Kidney epithelial cell (primary cell): ENCODE measurements at regions not wholly inside any gene's neighbourhood (a gene's known extent, or its start where the extent isn't known, plus 50 kb on each side); places are given as distances from the start of the nearest gene placed in this dataset.

Source experiments
- DNase-seq: peaks from one replicate; pipeline ENCODE4 v3.0.0-alpha.2; 2010; ENCODE audit warnings: low read depth
- H3K27me3 ChIP-seq: 2 replicates; pipeline ENCODE4 v1.6.0; 2011; ENCODE audit warnings: low read length; ENCODE audit not compliant: control insufficient read depth, insufficient read depth
- H3K36me3 ChIP-seq: 2 replicates; pipeline ENCODE4 v1.5.1; 2011; ENCODE audit warnings: low read length; ENCODE audit not compliant: control insufficient read depth, insufficient read depth
- H3K4me3 ChIP-seq: 2 replicates; pipeline ENCODE4 v1.5.1; 2011; ENCODE audit warnings: low read depth, mild to moderate bottlenecking, control low read depth, low read length
- TF ChIP-seq, protein P1 (sequence below): IDR thresholded peaks from 2 replicates; pipeline ENCODE4 v1.5.1; 2011; ENCODE audit warnings: mild to moderate bottlenecking, moderate library complexity, low read length, control low read depth, inconsistent platforms; ENCODE audit not compliant: insufficient read depth, poor library complexity, severe bottlenecking

DNA sequence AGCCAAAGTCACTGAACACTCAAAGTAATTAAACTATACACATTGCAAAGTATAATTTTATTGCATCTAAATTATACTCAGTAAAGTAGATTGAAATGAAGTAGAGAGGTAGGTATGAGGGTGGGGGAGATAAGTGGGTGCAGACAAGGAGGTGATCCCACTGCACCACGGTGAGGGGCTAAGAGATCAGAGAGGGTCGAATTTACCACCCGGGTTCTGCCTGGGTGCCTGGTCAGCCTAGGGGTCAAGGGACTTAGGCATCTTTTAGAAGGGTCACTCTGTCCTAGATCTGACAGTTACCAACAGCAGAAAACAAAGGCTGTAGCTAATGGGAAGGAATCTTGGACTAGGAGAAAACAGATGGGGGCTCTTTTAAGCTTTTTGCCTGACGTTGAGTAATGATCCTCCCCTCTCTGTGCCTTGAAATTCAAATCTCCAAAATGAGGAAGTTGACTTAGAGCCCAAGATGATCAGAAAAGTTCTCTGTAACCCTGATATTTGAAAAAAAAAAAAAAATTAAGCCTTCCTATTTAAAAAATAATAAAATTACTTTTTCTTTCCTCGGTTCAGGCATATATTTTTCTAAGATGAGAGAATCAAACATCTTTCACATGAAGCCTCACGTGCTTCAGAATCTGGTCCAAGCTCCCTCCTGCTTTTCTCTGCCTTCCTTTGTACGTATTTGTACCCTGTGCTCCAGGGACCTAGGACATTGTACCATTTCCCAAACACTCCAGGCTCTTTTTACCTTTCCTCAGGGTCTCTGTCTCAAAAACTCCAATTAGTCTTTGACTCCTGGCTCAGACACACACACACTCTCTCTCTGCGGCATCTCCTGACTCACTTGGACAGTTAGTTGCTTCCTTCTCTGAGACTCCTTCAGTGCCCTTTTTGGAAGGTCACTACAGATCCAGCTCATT, 353.9 kb downstream of the CYRIA start:
- no peak for DNase-seq
- no peaks in the 10 kb centered on the region for H3K27me3 ChIP-seq
- no peaks in the 10 kb centered on the region for H3K36me3 ChIP-seq
- no peak overlapping the region for H3K4me3 ChIP-seq
- TF ChIP-seq, protein P1, sequence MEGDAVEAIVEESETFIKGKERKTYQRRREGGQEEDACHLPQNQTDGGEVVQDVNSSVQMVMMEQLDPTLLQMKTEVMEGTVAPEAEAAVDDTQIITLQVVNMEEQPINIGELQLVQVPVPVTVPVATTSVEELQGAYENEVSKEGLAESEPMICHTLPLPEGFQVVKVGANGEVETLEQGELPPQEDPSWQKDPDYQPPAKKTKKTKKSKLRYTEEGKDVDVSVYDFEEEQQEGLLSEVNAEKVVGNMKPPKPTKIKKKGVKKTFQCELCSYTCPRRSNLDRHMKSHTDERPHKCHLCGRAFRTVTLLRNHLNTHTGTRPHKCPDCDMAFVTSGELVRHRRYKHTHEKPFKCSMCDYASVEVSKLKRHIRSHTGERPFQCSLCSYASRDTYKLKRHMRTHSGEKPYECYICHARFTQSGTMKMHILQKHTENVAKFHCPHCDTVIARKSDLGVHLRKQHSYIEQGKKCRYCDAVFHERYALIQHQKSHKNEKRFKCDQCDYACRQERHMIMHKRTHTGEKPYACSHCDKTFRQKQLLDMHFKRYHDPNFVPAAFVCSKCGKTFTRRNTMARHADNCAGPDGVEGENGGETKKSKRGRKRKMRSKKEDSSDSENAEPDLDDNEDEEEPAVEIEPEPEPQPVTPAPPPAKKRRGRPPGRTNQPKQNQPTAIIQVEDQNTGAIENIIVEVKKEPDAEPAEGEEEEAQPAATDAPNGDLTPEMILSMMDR: no peak

DNA sequence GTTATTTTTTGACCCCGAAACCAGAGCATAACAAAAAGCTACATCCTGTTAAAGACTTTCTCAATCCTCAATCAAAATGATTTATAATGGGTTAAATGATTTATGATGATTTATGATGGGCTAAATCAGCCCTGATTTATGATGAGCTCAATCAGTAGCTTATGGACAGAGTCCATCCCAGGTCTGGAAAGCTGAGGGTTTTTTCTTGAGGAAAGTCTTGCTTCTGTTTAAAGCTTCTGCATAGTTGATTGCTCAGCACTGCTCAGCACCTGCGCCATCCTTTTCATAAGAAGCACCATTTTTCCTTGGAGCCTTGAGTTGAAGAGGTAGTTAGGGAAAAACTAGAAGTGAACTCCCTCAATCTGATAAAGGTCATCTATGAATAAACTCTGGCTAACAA, 356.8 kb downstream of the CYRIA start:
- no peak for DNase-seq
- TF ChIP-seq, protein P1: no peak
- H3K4me3 ChIP-seq: no peak overlapping the region
- H3K27me3 ChIP-seq: no peaks in the 10 kb centered on the region
- no peaks in the 10 kb centered on the region for H3K36me3 ChIP-seq

DNA sequence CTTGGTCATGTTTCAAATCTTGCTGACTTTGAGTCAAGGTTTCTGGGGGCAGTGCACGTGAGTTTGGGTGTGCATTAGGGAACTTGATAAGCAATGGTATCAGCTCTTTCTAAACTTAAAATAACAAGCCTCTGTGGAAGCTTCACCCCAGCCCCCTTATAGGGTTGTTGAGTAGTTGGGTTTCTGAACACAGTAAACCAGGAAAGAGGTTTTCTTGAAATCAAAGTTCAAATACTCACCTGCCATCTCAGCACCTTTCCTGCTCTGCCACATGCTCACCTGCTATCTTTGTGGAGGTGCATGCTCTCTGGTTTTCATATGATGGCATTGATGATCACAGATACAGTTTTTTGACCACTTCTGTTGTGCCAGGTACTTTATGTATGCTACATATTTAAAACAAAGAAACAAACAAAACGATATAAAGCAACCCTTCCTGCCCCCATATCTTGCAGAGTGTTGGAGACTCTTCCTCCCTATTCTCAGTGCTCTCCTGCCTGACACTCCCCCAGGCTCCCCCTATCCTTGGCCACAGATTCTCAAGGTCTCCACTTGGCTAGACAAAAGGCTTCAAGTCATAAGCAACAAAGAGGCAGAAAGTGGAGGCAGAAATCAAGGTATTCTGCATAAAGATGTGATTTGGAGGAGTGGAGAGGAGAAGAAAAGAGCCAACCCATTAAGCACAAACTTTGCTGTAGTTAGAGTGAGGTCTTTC, 360.6 kb downstream of the CYRIA start:
- TF ChIP-seq, protein P1: no peak
- H3K27me3 ChIP-seq: no peaks in the 10 kb centered on the region

DNA sequence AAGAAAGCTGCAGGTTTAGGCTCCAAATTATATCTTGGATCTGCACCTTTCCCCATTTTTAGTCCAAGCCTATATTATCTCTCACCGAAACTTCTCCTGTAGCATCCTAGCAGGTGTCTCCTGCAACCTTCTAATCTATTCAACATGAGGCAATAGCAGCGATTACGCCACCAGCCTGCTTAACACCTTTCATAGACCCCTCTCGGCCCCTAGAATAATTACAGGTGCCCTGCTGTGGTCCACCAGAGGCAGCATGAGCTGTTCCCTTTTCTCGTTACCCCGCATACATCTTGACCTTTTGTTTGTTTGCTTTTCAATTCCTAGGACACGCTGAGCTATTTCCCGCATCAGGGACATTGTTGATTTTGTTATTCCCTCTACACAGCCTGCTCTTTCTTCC, 361.9 kb downstream of the CYRIA start:
- DNase-seq: no peak
- no peaks in the 10 kb centered on the region for H3K36me3 ChIP-seq
- no peaks in the 10 kb centered on the region for H3K27me3 ChIP-seq
- TF ChIP-seq, protein P1: no peak
- H3K4me3 ChIP-seq: no peak overlapping the region

More for the DNA sequence above, 360.6 kb downstream of the CYRIA start:
- no peak for DNase-seq
- no peaks in the 10 kb centered on the region for H3K36me3 ChIP-seq
- H3K4me3 ChIP-seq: no peak overlapping the region

DNA sequence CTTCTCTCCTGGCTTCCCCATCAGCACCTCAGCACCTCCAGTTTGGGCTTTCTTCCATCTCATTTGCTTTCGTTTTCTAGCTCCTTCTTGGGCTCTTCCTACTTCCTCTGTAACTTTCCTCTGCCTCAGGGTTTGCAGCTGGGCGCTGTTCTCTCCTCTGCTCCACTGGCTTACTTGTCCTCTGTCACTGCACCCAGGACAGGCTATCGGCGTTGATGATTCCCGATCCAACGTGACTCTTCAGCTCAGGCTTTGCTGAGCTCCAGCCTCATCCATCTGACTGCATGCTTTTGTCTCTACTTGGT, 362.4 kb downstream of the CYRIA start:
- H3K4me3 ChIP-seq: no peak overlapping the region
- TF ChIP-seq, protein P1: no peak
- DNase-seq: no peak
- H3K27me3 ChIP-seq: no peaks in the 10 kb centered on the region
- no peaks in the 10 kb centered on the region for H3K36me3 ChIP-seq
